ENCODE measurements at regions not wholly inside any gene's neighbourhood (a gene's known extent, or its start where the extent isn't known, plus 50 kb on each side); places are given as distances from the start of the nearest gene placed in this dataset.
"Not testable (repeated sequence)": the region's sequence is repeated elsewhere in the genome, so short reads cannot be mapped to it uniquely, and the experiment has no call there.

GRCh38 chr12:45490232-45490881, 239.1 kb upstream of the ARID2 start:
- Mint-ChIP-seq H3K4me1 (ENCODE audit: low read depth) (no peaks in the 10 kb centered on the region), H3K27ac (no peak overlapping the region), H3K27me3 (no peaks in the 10 kb centered on the region)

GRCh38 chr12:45494279-45494678, 235.2 kb upstream of the ARID2 start:
- Mint-ChIP-seq H3K4me1 (ENCODE audit: low read depth) (no peaks in the 10 kb centered on the region), H3K27me3 (no peaks in the 10 kb centered on the region), H3K36me3 (ENCODE audit: low read depth) (no peaks in the 10 kb centered on the region), H3K27ac (no peak overlapping the region), H3K4me3 (no peak overlapping the region), H3K9me3 (peaks cover 10% of the 10 kb centered on the region)
- no peak for DNase-seq

More at GRCh38 chr12:45490232-45490881, 239.1 kb upstream of the ARID2 start:
- Mint-ChIP-seq H3K36me3 (ENCODE audit: low read depth) (no peaks in the 10 kb centered on the region), H3K4me3 (no peak overlapping the region), H3K9me3 (peaks cover 10% of the 10 kb centered on the region)
- no peak for DNase-seq

- Mint-ChIP-seq H3K4me1 (ENCODE audit: low read depth) (no peaks in the 10 kb centered on the region), H3K27me3 (no peaks in the 10 kb centered on the region), H3K36me3 (ENCODE audit: low read depth) (no peaks in the 10 kb centered on the region), H3K9me3 (peaks cover 3% of the 10 kb centered on the region), H3K27ac (no peak overlapping the region), H3K4me3 (no peak overlapping the region)
- DNase-seq, result no peak
Observed at GRCh38 chr12:45498645-45499044, 230.9 kb upstream of the ARID2 start.

- H3K9me3 Mint-ChIP-seq, result no peaks in the 10 kb centered on the region
- no peak for DNase-seq
- no peaks in the 10 kb centered on the region for H3K36me3 Mint-ChIP-seq (ENCODE audit: low read depth)
- H3K27ac Mint-ChIP-seq, result no peak overlapping the region
- H3K4me3 Mint-ChIP-seq, result no peak overlapping the region
- no peaks in the 10 kb centered on the region for H3K4me1 Mint-ChIP-seq (ENCODE audit: low read depth)
- no peaks in the 10 kb centered on the region for H3K27me3 Mint-ChIP-seq
Observed at GRCh38 chr12:45502481-45503128, 226.9 kb upstream of the ARID2 start.

GRCh38 chr12:45503899-45504298, 225.6 kb upstream of the ARID2 start:
- Mint-ChIP-seq H3K4me3 (no peak overlapping the region), H3K36me3 (ENCODE audit: low read depth) (no peaks in the 10 kb centered on the region), H3K27me3 (no peaks in the 10 kb centered on the region), H3K9me3 (peaks cover 2% of the 10 kb centered on the region), H3K27ac (no peak overlapping the region), H3K4me1 (ENCODE audit: low read depth) (no peaks in the 10 kb centered on the region)
- no peak for DNase-seq

GRCh38 chr12:45504316-45505010, 225.0 kb upstream of the ARID2 start:
- DNase-seq, result no peak
- H3K27ac Mint-ChIP-seq, result no peak overlapping the region
- H3K36me3 Mint-ChIP-seq (ENCODE audit: low read depth), result no peaks in the 10 kb centered on the region
- H3K4me3 Mint-ChIP-seq, result no peak overlapping the region
- H3K4me1 Mint-ChIP-seq (ENCODE audit: low read depth), result peaks cover 5% of the 10 kb centered on the region
- peaks cover 2% of the 10 kb centered on the region for H3K9me3 Mint-ChIP-seq
- H3K27me3 Mint-ChIP-seq, result no peaks in the 10 kb centered on the region

- Mint-ChIP-seq H3K4me3 (no peak overlapping the region), H3K4me1 (ENCODE audit: low read depth) (peaks cover 13% of the 10 kb centered on the region)
Observed at GRCh38 chr12:45509187-45509586, 220.3 kb upstream of the ARID2 start.

GRCh38 chr12:45509621-45510020, 219.9 kb upstream of the ARID2 start:
- Mint-ChIP-seq H3K27me3 (no peaks in the 10 kb centered on the region), H3K27ac (no peak overlapping the region), H3K4me1 (ENCODE audit: low read depth) (peaks cover 13% of the 10 kb centered on the region), H3K9me3 (peaks cover 17% of the 10 kb centered on the region), H3K36me3 (ENCODE audit: low read depth) (no peaks in the 10 kb centered on the region), H3K4me3 (no peak overlapping the region)
- no peak for DNase-seq

More at GRCh38 chr12:45509187-45509586, 220.3 kb upstream of the ARID2 start:
- Mint-ChIP-seq H3K9me3 (peaks cover 17% of the 10 kb centered on the region), H3K27me3 (no peaks in the 10 kb centered on the region), H3K36me3 (ENCODE audit: low read depth) (no peaks in the 10 kb centered on the region), H3K27ac (no peak overlapping the region)
- no peak for DNase-seq

GRCh38 chr12:45517381-45517780, 212.1 kb upstream of the ARID2 start:
- Mint-ChIP-seq H3K9me3 (peaks cover 1% of the 10 kb centered on the region), H3K36me3 (ENCODE audit: low read depth) (no peaks in the 10 kb centered on the region), H3K4me3 (no peak overlapping the region), H3K27me3 (no peaks in the 10 kb centered on the region), H3K27ac (no peak overlapping the region), H3K4me1 (ENCODE audit: low read depth) (peaks cover 12% of the 10 kb centered on the region)
- no peak for DNase-seq

GRCh38 chr12:45518291-45519235, 210.9 kb upstream of the ARID2 start:
- peaks cover 11% of the 10 kb centered on the region for H3K9me3 Mint-ChIP-seq
- H3K27me3 Mint-ChIP-seq, result no peaks in the 10 kb centered on the region
- no peaks in the 10 kb centered on the region for H3K36me3 Mint-ChIP-seq (ENCODE audit: low read depth)
- H3K4me1 Mint-ChIP-seq (ENCODE audit: low read depth), result peaks cover 12% of the 10 kb centered on the region
- peak; percentile 43 for DNase-seq
- H3K27ac Mint-ChIP-seq, result peak overlapping the region; percentile 86
- peak overlapping the region; percentile 28 for H3K4me3 Mint-ChIP-seq

- H3K36me3 Mint-ChIP-seq (ENCODE audit: low read depth), result no peaks in the 10 kb centered on the region
- peaks cover 34% of the 10 kb centered on the region for H3K9me3 Mint-ChIP-seq
- DNase-seq, result no peak
- peaks cover 12% of the 10 kb centered on the region for H3K4me1 Mint-ChIP-seq (ENCODE audit: low read depth)
- no peak overlapping the region for H3K27ac Mint-ChIP-seq
- H3K27me3 Mint-ChIP-seq, result no peaks in the 10 kb centered on the region
- H3K4me3 Mint-ChIP-seq, result no peak overlapping the region
Observed at GRCh38 chr12:45522227-45522626, 207.3 kb upstream of the ARID2 start.

GRCh38 chr12:45526823-45527222, 202.7 kb upstream of the ARID2 start:
- not testable (repeated sequence) for H3K27ac Mint-ChIP-seq; H3K4me1 Mint-ChIP-seq (ENCODE audit: low read depth); H3K4me3 Mint-ChIP-seq; H3K36me3 Mint-ChIP-seq (ENCODE audit: low read depth); DNase-seq; H3K27me3 Mint-ChIP-seq
- peaks cover 40% of the 10 kb centered on the region for H3K9me3 Mint-ChIP-seq

- Mint-ChIP-seq H3K36me3 (ENCODE audit: low read depth) (no peaks in the 10 kb centered on the region), H3K9me3 (peaks cover 7% of the 10 kb centered on the region), H3K27ac (no peak overlapping the region), H3K4me3 (no peak overlapping the region), H3K27me3 (peaks cover 5% of the 10 kb centered on the region), H3K4me1 (ENCODE audit: low read depth) (no peaks in the 10 kb centered on the region)
- no peak for DNase-seq
Observed at GRCh38 chr12:45532113-45532512, 197.4 kb upstream of the ARID2 start.

- H3K27ac Mint-ChIP-seq, result no peak overlapping the region
- no peaks in the 10 kb centered on the region for H3K9me3 Mint-ChIP-seq
- H3K27me3 Mint-ChIP-seq, result peaks cover 5% of the 10 kb centered on the region
- no peaks in the 10 kb centered on the region for H3K4me1 Mint-ChIP-seq (ENCODE audit: low read depth)
- no peak for DNase-seq
- H3K36me3 Mint-ChIP-seq (ENCODE audit: low read depth), result no peaks in the 10 kb centered on the region
- H3K4me3 Mint-ChIP-seq, result no peak overlapping the region
Observed at GRCh38 chr12:45535610-45536180, 193.8 kb upstream of the ARID2 start.
